ENCODE measurements at regions not wholly inside any gene's neighbourhood (a gene's known extent, or its start where the extent isn't known, plus 50 kb on each side); places are given as distances from the start of the nearest gene placed in this dataset.

DNA sequence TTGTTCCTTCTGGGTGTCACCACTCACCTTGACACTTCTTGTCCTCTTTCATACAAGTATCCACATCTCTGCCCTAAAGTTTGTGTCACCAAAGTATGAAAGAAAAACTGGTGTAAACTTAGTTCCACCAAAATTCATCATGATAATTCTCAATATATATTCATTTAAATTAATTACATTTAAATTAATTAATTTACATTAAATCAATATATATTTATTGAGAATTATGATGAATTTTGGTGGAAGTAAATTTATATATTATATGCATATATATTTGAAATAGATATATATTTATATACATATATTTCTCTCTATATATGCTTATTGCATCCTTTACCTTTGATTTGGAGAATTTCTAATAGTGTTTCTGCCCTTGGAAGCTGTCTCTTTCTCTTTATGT lies 828.3 kb downstream of the PDCD6IP start:
- no peak for TF ChIP-seq EZH2phosphoT487 (IDR thresholded peaks at IDR 0.05; ENCODE audit: low read depth)
- no peak for TF ChIP-seq CTCF (IDR thresholded peaks at IDR 0.05; ENCODE audit: low read depth, low read length)
